OCI-LY3 (cell line): ENCODE measurements at regions not wholly inside any gene's neighbourhood (a gene's known extent, or its start where the extent isn't known, plus 50 kb on each side); places are given as distances from the start of the nearest gene placed in this dataset.
A peak's percentile ranks its signal among the peaks of the same experiment; 100 is the strongest.

Experiments used
- H2AFZ ChIP-seq: fragments of 200-600, 300-600 bp; shearing (Covaris generic); 2 replicates; pipeline ENCODE4 v1.6.0; 2014; ENCODE audit warnings: antibody characterized with exemption, low read depth, low read length
- H3K27ac ChIP-seq: fragments of 200-600, 300-600 bp; sonication (generic); 2 replicates; pipeline ENCODE4 v1.5.1; 2014; ENCODE audit warnings: mild to moderate bottlenecking, low read length, moderate library complexity, mixed read lengths
- H3K27me3 ChIP-seq: fragments of 200-600, 300-600 bp; sonication (generic); 2 replicates; pipeline ENCODE4 v1.6.1; 2014; ENCODE audit warnings: low read depth, low read length, mixed read lengths
- H3K36me3 ChIP-seq: fragments of 200-600, 300-600 bp; sonication (generic); replicated peaks from 2 replicates; pipeline ENCODE3; 2014; ENCODE audit warnings: low read depth, low read length, mixed read lengths
- H3K4me1 ChIP-seq: fragments of 300-600, 200-600 bp; sonication (generic); 2 replicates; pipeline ENCODE4 v1.6.1; 2014; ENCODE audit warnings: low read length, mixed read lengths
- H3K4me2 ChIP-seq: fragments of 200-600, 300-600 bp; sonication (generic); 2 replicates; pipeline ENCODE4 v1.6.1; 2014; ENCODE audit warnings: low read length, mixed read lengths
- H3K4me3 ChIP-seq: fragments of 300-600, 200-600 bp; sonication (generic); 2 replicates; pipeline ENCODE4 v1.5.1; 2014; ENCODE audit warnings: antibody characterized with exemption, mild to moderate bottlenecking, low read length, moderate library complexity
- H3K79me2 ChIP-seq: fragments of 300-600, 200-600 bp; shearing (Covaris generic); 2 replicates; pipeline ENCODE4 v1.6.1; 2014; ENCODE audit warnings: mild to moderate bottlenecking, low read length, mixed read lengths
- H3K9ac ChIP-seq: fragments of 300-600, 200-600 bp; shearing (Covaris generic); 2 replicates; pipeline ENCODE4 v1.6.0; 2014; ENCODE audit warnings: mild to moderate bottlenecking, low read length, moderate library complexity
- H3K9me3 ChIP-seq: fragments of 200-600, 300-600 bp; shearing (Covaris generic); 2 replicates; pipeline ENCODE4 v1.6.1; 2014; ENCODE audit warnings: low read length, mixed read lengths; ENCODE audit not compliant: insufficient read depth
- H4K20me1 ChIP-seq: fragments of 200-600, 300-600 bp; sonication (generic); 2 replicates; pipeline ENCODE4 v1.6.1; 2016; ENCODE audit warnings: low read length, mixed read lengths; ENCODE audit not compliant: insufficient read depth
- EZH2phosphoT487 ChIP-seq: fragments of 200-600 bp; shearing (Covaris generic); IDR thresholded peaks from 2 replicates; pipeline ENCODE4 v1.6.1; 2018; ENCODE audit warnings: antibody characterized with exemption, mixed run types, low read depth
- TF ChIP-seq, protein P1 (sequence below): fragments of 200-600, 300-600 bp; sonication (generic); IDR thresholded peaks from 2 replicates; pipeline ENCODE4 v1.5.1; 2014; ENCODE audit warnings: antibody characterized with exemption, low read length, low read depth

GRCh38 chr4:35926788-35927187 lies 317.5 kb downstream of the ARAP2 start:
- Histone ChIP-seq H3K4me2 (no peak overlapping the region), H3K4me1 (peaks cover 7% of the 10 kb centered on the region), H3K79me2 (no peaks in the 10 kb centered on the region), H3K4me3 (no peak overlapping the region), H4K20me1 (no peaks in the 10 kb centered on the region), H3K27me3 (no peaks in the 10 kb centered on the region), H3K9me3 (no peaks in the 10 kb centered on the region), H2AFZ (no peak overlapping the region), H3K9ac (no peak overlapping the region), H3K36me3 (no peaks in the 10 kb centered on the region), H3K27ac (no peak overlapping the region)
- no peak for TF ChIP-seq EZH2phosphoT487

DNA sequence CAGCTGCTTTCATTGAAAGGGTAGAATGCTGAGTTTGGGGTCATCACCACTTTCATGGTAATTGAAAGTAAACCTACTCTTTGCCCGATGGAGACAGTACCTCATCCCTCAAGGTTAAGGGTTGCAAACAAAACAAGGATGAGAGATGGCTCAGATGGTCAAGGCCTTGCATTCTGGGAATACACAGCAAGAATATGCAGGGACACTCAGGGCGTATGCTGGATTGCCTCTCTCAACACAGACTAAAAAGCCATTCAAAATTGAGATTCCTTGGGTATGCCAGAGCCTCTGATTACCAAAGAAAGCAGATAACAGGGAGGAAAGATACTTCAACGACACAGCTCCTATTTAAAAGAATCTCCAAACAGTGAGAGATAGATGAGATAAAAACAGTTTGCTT lies 310.4 kb downstream of the ARAP2 start:
- Histone ChIP-seq H3K9ac (no peak overlapping the region), H4K20me1 (no peaks in the 10 kb centered on the region), H3K27ac (no peak overlapping the region), H2AFZ (no peak overlapping the region), H3K4me1 (peaks cover 11% of the 10 kb centered on the region), H3K4me2 (0 out of 2 replicates have a peak overlapping the region, but pooled peaks have one; percentile 21), H3K36me3 (no peaks in the 10 kb centered on the region), H3K9me3 (no peaks in the 10 kb centered on the region), H3K79me2 (no peaks in the 10 kb centered on the region), H3K27me3 (no peaks in the 10 kb centered on the region), H3K4me3 (no peak overlapping the region)
- TF ChIP-seq, protein P1, sequence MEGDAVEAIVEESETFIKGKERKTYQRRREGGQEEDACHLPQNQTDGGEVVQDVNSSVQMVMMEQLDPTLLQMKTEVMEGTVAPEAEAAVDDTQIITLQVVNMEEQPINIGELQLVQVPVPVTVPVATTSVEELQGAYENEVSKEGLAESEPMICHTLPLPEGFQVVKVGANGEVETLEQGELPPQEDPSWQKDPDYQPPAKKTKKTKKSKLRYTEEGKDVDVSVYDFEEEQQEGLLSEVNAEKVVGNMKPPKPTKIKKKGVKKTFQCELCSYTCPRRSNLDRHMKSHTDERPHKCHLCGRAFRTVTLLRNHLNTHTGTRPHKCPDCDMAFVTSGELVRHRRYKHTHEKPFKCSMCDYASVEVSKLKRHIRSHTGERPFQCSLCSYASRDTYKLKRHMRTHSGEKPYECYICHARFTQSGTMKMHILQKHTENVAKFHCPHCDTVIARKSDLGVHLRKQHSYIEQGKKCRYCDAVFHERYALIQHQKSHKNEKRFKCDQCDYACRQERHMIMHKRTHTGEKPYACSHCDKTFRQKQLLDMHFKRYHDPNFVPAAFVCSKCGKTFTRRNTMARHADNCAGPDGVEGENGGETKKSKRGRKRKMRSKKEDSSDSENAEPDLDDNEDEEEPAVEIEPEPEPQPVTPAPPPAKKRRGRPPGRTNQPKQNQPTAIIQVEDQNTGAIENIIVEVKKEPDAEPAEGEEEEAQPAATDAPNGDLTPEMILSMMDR = no peak
- TF ChIP-seq EZH2phosphoT487 = no peak

DNA sequence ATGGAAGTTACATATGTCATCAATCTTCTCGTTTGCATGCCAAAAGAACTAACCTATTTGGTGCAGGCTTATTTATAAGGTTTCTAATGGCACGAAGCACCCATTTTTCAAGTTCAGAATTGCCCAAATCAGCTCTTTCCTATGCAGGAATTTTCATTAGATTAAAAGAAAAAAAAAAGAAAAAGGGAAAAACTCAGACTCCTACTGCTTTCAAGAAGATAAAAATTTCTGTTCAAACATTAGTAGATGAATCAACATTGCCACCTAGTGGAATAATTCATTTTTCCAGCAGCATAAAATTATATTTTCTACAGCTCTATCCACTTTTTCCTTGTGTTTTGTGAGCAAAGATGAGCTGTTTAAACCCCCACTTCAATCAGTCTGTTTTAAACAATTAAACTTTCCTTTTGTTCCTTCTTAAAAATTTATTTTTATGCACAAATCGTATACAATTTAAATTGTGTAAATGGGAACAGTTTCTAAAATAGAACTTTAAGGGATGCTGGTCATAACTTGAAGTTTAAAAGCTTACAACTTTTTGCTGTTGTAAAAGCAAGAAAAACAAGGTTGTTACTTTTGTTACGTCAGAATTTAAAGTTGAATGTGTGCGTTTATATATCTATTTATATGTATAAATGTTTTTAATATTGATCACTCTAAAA lies 309.9 kb downstream of the ARAP2 start:
- Histone ChIP-seq H3K4me1 (peaks cover 17% of the 10 kb centered on the region), H3K27ac (no peak overlapping the region), H3K4me3 (no peak overlapping the region), H4K20me1 (no peaks in the 10 kb centered on the region), H3K4me2 (0 out of 2 replicates have a peak overlapping the region, but pooled peaks have one; percentile 21), H3K9me3 (no peaks in the 10 kb centered on the region), H3K79me2 (no peaks in the 10 kb centered on the region), H3K36me3 (no peaks in the 10 kb centered on the region), H3K27me3 (no peaks in the 10 kb centered on the region), H3K9ac (no peak overlapping the region), H2AFZ (no peak overlapping the region)
- TF ChIP-seq, protein P1 = peak; percentile 77
- TF ChIP-seq EZH2phosphoT487 = no peak

- H3K9me3 ChIP-seq = no peaks in the 10 kb centered on the region
- no peaks in the 10 kb centered on the region for H3K79me2 ChIP-seq
- no peak overlapping the region for H3K27ac ChIP-seq
- 0 out of 2 replicates have a peak, but pooled peaks cover 3% of the 10 kb centered on the region for H3K27me3 ChIP-seq
- no peak overlapping the region for H3K9ac ChIP-seq
- H4K20me1 ChIP-seq = no peaks in the 10 kb centered on the region
- H3K36me3 ChIP-seq = no peaks in the 10 kb centered on the region
- H3K4me3 ChIP-seq = no peak overlapping the region
- peak overlapping the region; percentile 2 for H3K4me2 ChIP-seq
- peaks cover 43% of the 10 kb centered on the region for H3K4me1 ChIP-seq
- TF ChIP-seq EZH2phosphoT487 = no peak
- TF ChIP-seq, protein P1 = no peak
- H2AFZ ChIP-seq = no peak overlapping the region
Measured at GRCh38 chr4:35938936-35939335, 305.4 kb downstream of the ARAP2 start.
